SK-N-SH treated with all-trans-retinoic acid at 6 μM for 48 hours (cell line): ENCODE measurements at regions not wholly inside any gene's neighbourhood (a gene's known extent, or its start where the extent isn't known, plus 50 kb on each side); places are given as distances from the start of the nearest gene placed in this dataset.

Experiments used
- ATAC-seq: fragments of 200-7000 bp; cut with Tn5 transposase; 3 replicates; pipeline ENCODE4 v1.9.1; 2020; ENCODE audit warnings: mild to moderate bottlenecking, moderate library complexity
- ARNTL ChIP-seq: fragments of 450-650 bp; formaldehyde crosslinking; IDR thresholded peaks from 2 replicates; pipeline ENCODE4 v1.5.0; 2020; ENCODE audit warnings: low read depth, mild to moderate bottlenecking, moderate library complexity, borderline replicate concordance
- BACH2 ChIP-seq: fragments of 250-450 bp; sonication (Bioruptor Pico); IDR thresholded peaks from 2 replicates; pipeline ENCODE4 v1.9.0; 2021; ENCODE audit warnings: mild to moderate bottlenecking, borderline replicate concordance
- CSDC2 ChIP-seq: fragments of 250-450 bp; sonication (Bioruptor Pico); IDR thresholded peaks from 2 replicates; pipeline ENCODE4 v1.5.0; 2020; ENCODE audit warnings: mild to moderate bottlenecking, moderate library complexity
- ESRRG ChIP-seq: fragments of 250-450 bp; sonication (Bioruptor Pico); IDR thresholded peaks from 2 replicates; pipeline ENCODE4 v1.6.1; 2021; ENCODE audit warnings: mild to moderate bottlenecking
- ISL1 ChIP-seq: fragments of 250-450 bp; sonication (Bioruptor Pico); IDR thresholded peaks from 2 replicates; pipeline ENCODE4 v2.1.2; 2022; ENCODE audit warnings: mild to moderate bottlenecking, moderate library complexity
- OSR1 ChIP-seq: fragments of 250-450 bp; sonication (Bioruptor Pico); IDR thresholded peaks from 2 replicates; pipeline ENCODE4 v1.8.0; 2022; ENCODE audit warnings: moderate library complexity, mild to moderate bottlenecking, inconsistent platforms
- PATZ1 ChIP-seq: fragments of 250-450 bp; sonication (Bioruptor Pico); IDR thresholded peaks from 2 replicates; pipeline ENCODE4 v1.8.0; 2020; ENCODE audit warnings: mild to moderate bottlenecking, moderate library complexity, borderline replicate concordance
- POU6F1 ChIP-seq: fragments of 250-450 bp; sonication (Bioruptor Pico); IDR thresholded peaks from 2 replicates; pipeline ENCODE4 v1.8.0; 2021; ENCODE audit warnings: low read depth, mild to moderate bottlenecking, moderate library complexity, borderline replicate concordance
- PPARA ChIP-seq: fragments of 250-450 bp; sonication (Bioruptor Pico); IDR thresholded peaks from 2 replicates; pipeline ENCODE4 v1.5.0; 2020; ENCODE audit warnings: mild to moderate bottlenecking, borderline replicate concordance
- RARB ChIP-seq: fragments of 250-450 bp; sonication (Bioruptor Pico); IDR thresholded peaks from 2 replicates; pipeline ENCODE4 v1.8.0; 2021; ENCODE audit warnings: mild to moderate bottlenecking, moderate library complexity
- SNAI2 ChIP-seq: fragments of 250-450 bp; sonication (Bioruptor Pico); IDR thresholded peaks from 2 replicates; pipeline ENCODE4 v1.5.0; 2020; ENCODE audit warnings: mild to moderate bottlenecking, moderate library complexity
- TCF4 ChIP-seq: fragments of 250-450 bp; sonication (Bioruptor Pico); IDR thresholded peaks from 2 replicates; pipeline ENCODE4 v1.8.0; 2021; ENCODE audit warnings: mild to moderate bottlenecking, moderate library complexity, borderline replicate concordance
- TOX ChIP-seq: fragments of 250-450 bp; sonication (Bioruptor Pico); IDR thresholded peaks from 2 replicates; pipeline ENCODE4 v1.8.0; 2021; ENCODE audit warnings: mild to moderate bottlenecking, moderate library complexity, borderline replicate concordance
- TSHZ2 ChIP-seq: fragments of 250-450 bp; sonication (Bioruptor Pico); IDR thresholded peaks from 2 replicates; pipeline ENCODE4 v1.5.0; 2020; ENCODE audit warnings: mild to moderate bottlenecking, moderate library complexity
- ZFP3 ChIP-seq: fragments of 250-450 bp; sonication (Bioruptor Pico); IDR thresholded peaks from 2 replicates; pipeline ENCODE4 v1.5.0; 2020; ENCODE audit warnings: mild to moderate bottlenecking, moderate library complexity
- ZFP30 ChIP-seq: fragments of 450-650 bp; formaldehyde crosslinking; IDR thresholded peaks from 2 replicates; pipeline ENCODE4 v1.5.0; 2022; ENCODE audit warnings: mild to moderate bottlenecking, moderate library complexity
- ZNF565 ChIP-seq: fragments of 450-650 bp; formaldehyde crosslinking; conservative IDR thresholded peaks from 2 replicates; pipeline ENCODE4 v1.5.0; 2020; ENCODE audit warnings: low read depth, mild to moderate bottlenecking, moderate library complexity
- ZNF70 ChIP-seq: fragments of 450-650 bp; formaldehyde crosslinking; IDR thresholded peaks from 2 replicates; pipeline ENCODE4 v1.5.0; 2020; ENCODE audit warnings: mild to moderate bottlenecking, moderate library complexity
- ZNF8 ChIP-seq: fragments of 450-650 bp; formaldehyde crosslinking; IDR thresholded peaks from 2 replicates; pipeline ENCODE4 v1.5.0; 2020; ENCODE audit warnings: mild to moderate bottlenecking, moderate library complexity
- TF ChIP-seq, protein P1 (sequence below): fragments of 250-450 bp; sonication (Bioruptor Pico); IDR thresholded peaks from 2 replicates; pipeline ENCODE4 v1.5.1; 2020; ENCODE audit warnings: low read depth, mild to moderate bottlenecking, moderate library complexity

DNA sequence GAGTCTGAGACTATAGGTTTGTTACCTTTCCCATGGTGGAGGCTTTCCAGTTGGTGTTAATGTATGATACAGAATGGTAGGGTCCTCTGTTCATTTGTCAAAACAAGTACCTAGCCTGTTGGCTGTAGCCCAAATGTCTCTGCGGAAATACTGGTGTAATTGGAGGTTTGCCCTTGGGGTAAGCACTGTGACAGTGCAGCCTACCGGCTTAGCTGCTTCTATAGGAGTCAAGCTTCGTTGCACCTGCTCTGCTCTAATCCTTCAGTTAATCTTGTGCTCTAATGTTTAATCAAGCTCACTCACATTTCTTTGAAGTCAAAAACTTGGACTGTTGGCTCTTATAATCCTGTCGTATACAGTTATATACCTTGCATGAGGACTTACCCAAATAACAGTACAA, 203.4 kb downstream of the CCNG2 start:
- ATAC-seq: no peak
- no peak for TF ChIP-seq CSDC2 (CRISPR knock-in tag)
- no peak for TF ChIP-seq ISL1 (CRISPR knock-in tag)
- TF ChIP-seq ZNF70 (CRISPR knock-in tag): no peak
- TF ChIP-seq ESRRG (CRISPR knock-in tag): no peak
- TF ChIP-seq TCF4: no peak
- TF ChIP-seq, protein P1, sequence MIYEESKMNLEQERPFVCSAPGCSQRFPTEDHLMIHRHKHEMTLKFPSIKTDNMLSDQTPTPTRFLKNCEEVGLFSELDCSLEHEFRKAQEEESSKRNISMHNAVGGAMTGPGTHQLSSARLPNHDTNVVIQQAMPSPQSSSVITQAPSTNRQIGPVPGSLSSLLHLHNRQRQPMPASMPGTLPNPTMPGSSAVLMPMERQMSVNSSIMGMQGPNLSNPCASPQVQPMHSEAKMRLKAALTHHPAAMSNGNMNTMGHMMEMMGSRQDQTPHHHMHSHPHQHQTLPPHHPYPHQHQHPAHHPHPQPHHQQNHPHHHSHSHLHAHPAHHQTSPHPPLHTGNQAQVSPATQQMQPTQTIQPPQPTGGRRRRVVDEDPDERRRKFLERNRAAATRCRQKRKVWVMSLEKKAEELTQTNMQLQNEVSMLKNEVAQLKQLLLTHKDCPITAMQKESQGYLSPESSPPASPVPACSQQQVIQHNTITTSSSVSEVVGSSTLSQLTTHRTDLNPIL: no peak
- TF ChIP-seq RARB: no peak
- no peak for TF ChIP-seq ZNF8 (CRISPR knock-in tag)
- TF ChIP-seq POU6F1 (CRISPR knock-in tag): no peak

DNA sequence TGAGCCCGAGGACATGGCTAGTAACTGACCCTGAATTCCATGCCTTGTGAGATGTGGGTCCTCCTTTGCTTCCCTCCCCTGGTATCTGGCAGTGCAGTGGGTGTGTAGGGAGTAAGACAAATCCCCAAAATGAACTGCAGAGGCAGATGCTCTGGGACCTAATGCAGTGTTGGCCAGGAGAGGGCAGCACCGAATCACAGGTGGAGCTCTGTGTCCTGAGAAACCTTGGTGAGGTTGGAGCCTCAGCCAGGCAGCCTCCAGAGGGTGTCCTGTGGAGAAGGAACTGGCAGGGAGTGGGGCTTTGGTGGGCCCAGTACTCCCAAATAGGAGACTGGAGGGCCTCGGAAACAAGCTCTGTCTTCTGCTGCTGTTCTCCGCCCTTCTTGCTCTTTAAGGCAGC, 209.9 kb downstream of the CCNG2 start:
- peak; percentile 98 for ATAC-seq

- TF ChIP-seq RARB (no peak), ZNF70 (CRISPR knock-in tag) (no peak), TCF4 (no peak), ZNF565 (CRISPR knock-in tag) (no peak), BACH2 (CRISPR knock-in tag) (no peak), PATZ1 (CRISPR knock-in tag) (no peak), PPARA (CRISPR knock-in tag) (no peak), POU6F1 (CRISPR knock-in tag) (no peak), SNAI2 (CRISPR knock-in tag) (no peak), ZFP30 (CRISPR knock-in tag) (no peak), TSHZ2 (CRISPR knock-in tag) (no peak), ZNF8 (CRISPR knock-in tag) (no peak), OSR1 (CRISPR knock-in tag) (no peak), ARNTL (no peak), ZFP3 (no peak), TOX (CRISPR knock-in tag) (no peak)
- TF ChIP-seq, protein P1: no peak
- TF ChIP-seq, all 23 proteins: peak for 0
- ATAC-seq: no peak
Observed at GRCh38 chr4:77367638-77368037, 210.6 kb downstream of the CCNG2 start.
